ENCODE measurements at regions not wholly inside any gene's neighbourhood (a gene's known extent, or its start where the extent isn't known, plus 50 kb on each side); places are given as distances from the start of the nearest gene placed in this dataset.

- 12% methylated on average over 8 of the region's 8 CpGs for WGBS
- H3K4me3 ChIP-seq (ENCODE audit: low read length), result peak overlapping the region; percentile 51
- H3K27ac ChIP-seq (ENCODE audit: low read depth, low read length), result peak overlapping the region; percentile 53
These were observed 117.1 kb upstream of the DTNA start for GRCh38 chr18:34592961-34593382.

GRCh38 chr18:34594266-34594665 lies 115.8 kb upstream of the DTNA start:
- H3K4me1 ChIP-seq (ENCODE audit: insufficient read depth, low read length), result peaks cover 41% of the 10 kb centered on the region
- H3K27me3 ChIP-seq (ENCODE audit: insufficient read depth, low read length), result no peaks in the 10 kb centered on the region
- H3K36me3 ChIP-seq (ENCODE audit: insufficient read depth, low read length), result no peaks in the 10 kb centered on the region
- H3K9ac ChIP-seq (ENCODE audit: low read depth, low read length), result no peak overlapping the region
- no peak overlapping the region for H3K27ac ChIP-seq (ENCODE audit: low read depth, low read length)
- no peaks in the 10 kb centered on the region for H3K9me3 ChIP-seq (ENCODE audit: insufficient read depth, low read depth, low read length)
- no peak overlapping the region for H3K4me3 ChIP-seq (ENCODE audit: low read length)
- 85% methylated on average over 1 of the region's 1 CpG for WGBS

More at GRCh38 chr18:34592961-34593382, 117.1 kb upstream of the DTNA start:
- Histone ChIP-seq H3K27me3 (ENCODE audit: insufficient read depth, low read length) (no peaks in the 10 kb centered on the region), H3K9me3 (ENCODE audit: insufficient read depth, low read depth, low read length) (no peaks in the 10 kb centered on the region), H3K4me1 (ENCODE audit: insufficient read depth, low read length) (peaks cover 41% of the 10 kb centered on the region), H3K9ac (ENCODE audit: low read depth, low read length) (peak overlapping the region; percentile 23; the same call in 1 of the 2 replicates), H3K36me3 (ENCODE audit: insufficient read depth, low read length) (no peaks in the 10 kb centered on the region)

GRCh38 chr18:34595690-34596089 lies 114.4 kb upstream of the DTNA start:
- 63% methylated on average over 2 of the region's 2 CpGs for WGBS
- no peak overlapping the region for H3K9ac ChIP-seq (ENCODE audit: low read depth, low read length)

GRCh38 chr18:34598120-34598635 lies 111.9 kb upstream of the DTNA start:
- peaks cover 22% of the 10 kb centered on the region for H3K4me1 ChIP-seq (ENCODE audit: insufficient read depth, low read length)
- whole genome bisulfite sequencing, result 96% methylated on average over 4 of the region's 4 CpGs

More at GRCh38 chr18:34595690-34596089, 114.4 kb upstream of the DTNA start:
- Histone ChIP-seq H3K27ac (ENCODE audit: low read depth, low read length) (no peak overlapping the region), H3K9me3 (ENCODE audit: insufficient read depth, low read depth, low read length) (no peaks in the 10 kb centered on the region), H3K4me1 (ENCODE audit: insufficient read depth, low read length) (peaks cover 41% of the 10 kb centered on the region), H3K4me3 (ENCODE audit: low read length) (no peak overlapping the region), H3K36me3 (ENCODE audit: insufficient read depth, low read length) (no peaks in the 10 kb centered on the region), H3K27me3 (ENCODE audit: insufficient read depth, low read length) (no peaks in the 10 kb centered on the region)

GRCh38 chr18:34600158-34600557 lies 109.9 kb upstream of the DTNA start:
- Histone ChIP-seq H3K4me3 (ENCODE audit: low read length) (no peak overlapping the region), H3K27ac (ENCODE audit: low read depth, low read length) (no peak overlapping the region), H3K36me3 (ENCODE audit: insufficient read depth, low read length) (no peaks in the 10 kb centered on the region), H3K27me3 (ENCODE audit: insufficient read depth, low read length) (no peaks in the 10 kb centered on the region), H3K9ac (ENCODE audit: low read depth, low read length) (no peak overlapping the region), H3K4me1 (ENCODE audit: insufficient read depth, low read length) (peaks cover 8% of the 10 kb centered on the region), H3K9me3 (ENCODE audit: insufficient read depth, low read depth, low read length) (no peaks in the 10 kb centered on the region)

More at GRCh38 chr18:34598120-34598635, 111.9 kb upstream of the DTNA start:
- H3K36me3 ChIP-seq (ENCODE audit: insufficient read depth, low read length), result no peaks in the 10 kb centered on the region
- H3K9me3 ChIP-seq (ENCODE audit: insufficient read depth, low read depth, low read length), result no peaks in the 10 kb centered on the region
- no peak overlapping the region for H3K4me3 ChIP-seq (ENCODE audit: low read length)
- no peak overlapping the region for H3K9ac ChIP-seq (ENCODE audit: low read depth, low read length)
- H3K27ac ChIP-seq (ENCODE audit: low read depth, low read length), result no peak overlapping the region
- H3K27me3 ChIP-seq (ENCODE audit: insufficient read depth, low read length), result no peaks in the 10 kb centered on the region

- Histone ChIP-seq H3K27ac (ENCODE audit: low read depth, low read length) (no peak overlapping the region), H3K4me1 (ENCODE audit: insufficient read depth, low read length) (no peaks in the 10 kb centered on the region), H3K27me3 (ENCODE audit: insufficient read depth, low read length) (no peaks in the 10 kb centered on the region), H3K36me3 (ENCODE audit: insufficient read depth, low read length) (no peaks in the 10 kb centered on the region), H3K9ac (ENCODE audit: low read depth, low read length) (no peak overlapping the region), H3K4me3 (ENCODE audit: low read length) (no peak overlapping the region), H3K9me3 (ENCODE audit: insufficient read depth, low read depth, low read length) (no peaks in the 10 kb centered on the region)
- WGBS, result 96% methylated on average over 1 of the region's 2 CpGs
These were observed 109.0 kb upstream of the DTNA start for GRCh38 chr18:34600874-34601656.

- peak overlapping the region; percentile 31; the same call in 1 of the 2 replicates for H3K27ac ChIP-seq (ENCODE audit: low read depth, low read length)
- H3K4me3 ChIP-seq (ENCODE audit: low read length), result no peak overlapping the region
- 95% methylated on average over 2 of the region's 2 CpGs for WGBS
- no peaks in the 10 kb centered on the region for H3K36me3 ChIP-seq (ENCODE audit: insufficient read depth, low read length)
- H3K9me3 ChIP-seq (ENCODE audit: insufficient read depth, low read depth, low read length), result no peaks in the 10 kb centered on the region
- H3K4me1 ChIP-seq (ENCODE audit: insufficient read depth, low read length), result no peaks in the 10 kb centered on the region
- no peaks in the 10 kb centered on the region for H3K27me3 ChIP-seq (ENCODE audit: insufficient read depth, low read length)
- H3K9ac ChIP-seq (ENCODE audit: low read depth, low read length), result no peak overlapping the region
These were observed 105.5 kb upstream of the DTNA start for GRCh38 chr18:34604591-34604990.

- H3K4me1 ChIP-seq (ENCODE audit: insufficient read depth, low read length), result no peaks in the 10 kb centered on the region
- 93% methylated on average over 3 of the region's 3 CpGs for WGBS
- H3K9ac ChIP-seq (ENCODE audit: low read depth, low read length), result no peak overlapping the region
- no peaks in the 10 kb centered on the region for H3K9me3 ChIP-seq (ENCODE audit: insufficient read depth, low read depth, low read length)
- no peak overlapping the region for H3K4me3 ChIP-seq (ENCODE audit: low read length)
- H3K36me3 ChIP-seq (ENCODE audit: insufficient read depth, low read length), result no peaks in the 10 kb centered on the region
- no peaks in the 10 kb centered on the region for H3K27me3 ChIP-seq (ENCODE audit: insufficient read depth, low read length)
- H3K27ac ChIP-seq (ENCODE audit: low read depth, low read length), result no peak overlapping the region
These were observed 103.2 kb upstream of the DTNA start for GRCh38 chr18:34606851-34607250.

- Histone ChIP-seq H3K4me3 (ENCODE audit: low read length) (no peak overlapping the region), H3K9me3 (ENCODE audit: insufficient read depth, low read depth, low read length) (no peaks in the 10 kb centered on the region), H3K36me3 (ENCODE audit: insufficient read depth, low read length) (no peaks in the 10 kb centered on the region), H3K27ac (ENCODE audit: low read depth, low read length) (no peak overlapping the region), H3K27me3 (ENCODE audit: insufficient read depth, low read length) (no peaks in the 10 kb centered on the region), H3K4me1 (ENCODE audit: insufficient read depth, low read length) (no peaks in the 10 kb centered on the region), H3K9ac (ENCODE audit: low read depth, low read length) (no peak overlapping the region)
- 92% methylated on average over 1 of the region's 2 CpGs for WGBS
These were observed 102.0 kb upstream of the DTNA start for GRCh38 chr18:34608064-34608463.

GRCh38 chr18:34609986-34610648 lies 100.0 kb upstream of the DTNA start:
- 96% methylated on average over 3 of the region's 4 CpGs for WGBS
- no peak overlapping the region for H3K9ac ChIP-seq (ENCODE audit: low read depth, low read length)

GRCh38 chr18:34611904-34612303 lies 98.2 kb upstream of the DTNA start:
- peaks cover 6% of the 10 kb centered on the region; the same call in 1 of the 2 replicates for H3K9me3 ChIP-seq (ENCODE audit: insufficient read depth, low read depth, low read length)
- no peak overlapping the region for H3K27ac ChIP-seq (ENCODE audit: low read depth, low read length)
- 96% methylated on average over 10 of the region's 10 CpGs for WGBS
- no peaks in the 10 kb centered on the region for H3K4me1 ChIP-seq (ENCODE audit: insufficient read depth, low read length)
- no peaks in the 10 kb centered on the region for H3K36me3 ChIP-seq (ENCODE audit: insufficient read depth, low read length)
- no peak overlapping the region for H3K4me3 ChIP-seq (ENCODE audit: low read length)
- H3K9ac ChIP-seq (ENCODE audit: low read depth, low read length), result no peak overlapping the region
- H3K27me3 ChIP-seq (ENCODE audit: insufficient read depth, low read length), result no peaks in the 10 kb centered on the region

More at GRCh38 chr18:34609986-34610648, 100.0 kb upstream of the DTNA start:
- Histone ChIP-seq H3K4me1 (ENCODE audit: insufficient read depth, low read length) (no peaks in the 10 kb centered on the region), H3K36me3 (ENCODE audit: insufficient read depth, low read length) (no peaks in the 10 kb centered on the region), H3K4me3 (ENCODE audit: low read length) (no peak overlapping the region), H3K27me3 (ENCODE audit: insufficient read depth, low read length) (no peaks in the 10 kb centered on the region), H3K9me3 (ENCODE audit: insufficient read depth, low read depth, low read length) (no peaks in the 10 kb centered on the region), H3K27ac (ENCODE audit: low read depth, low read length) (no peak overlapping the region)
